Activated CD4-positive, alpha-beta T cell treated with anti-CD3 and anti-CD28 coated beads, Interleukin-10, Interleukin-2, amounts not matched to agents 100 ng/mL and 50 ng/mL, durations not matched to agents 16 hours and 8 hours (primary cell): ENCODE measurements at regions not wholly inside any gene's neighbourhood (a gene's known extent, or its start where the extent isn't known, plus 50 kb on each side); places are given as distances from the start of the nearest gene placed in this dataset.
"Not testable (repeated sequence)": the region's sequence is repeated elsewhere in the genome, so short reads cannot be mapped to it uniquely, and the experiment has no call there.

Source experiments
- DNase-seq: peaks from one replicate; pipeline ENCODE4 v3.0.0-alpha.2; 2020

- DNase-seq, result no peak
These were observed 228.0 kb upstream of the SLCO3A1 start for GRCh38 chr15:91625506-91625905.

GRCh38 chr15:91627473-91628278 is 225.8 kb upstream of the SLCO3A1 start:
- no peak for DNase-seq

GRCh38 chr15:91630090-91630489 is 223.4 kb upstream of the SLCO3A1 start:
- DNase-seq, result no peak

DNA sequence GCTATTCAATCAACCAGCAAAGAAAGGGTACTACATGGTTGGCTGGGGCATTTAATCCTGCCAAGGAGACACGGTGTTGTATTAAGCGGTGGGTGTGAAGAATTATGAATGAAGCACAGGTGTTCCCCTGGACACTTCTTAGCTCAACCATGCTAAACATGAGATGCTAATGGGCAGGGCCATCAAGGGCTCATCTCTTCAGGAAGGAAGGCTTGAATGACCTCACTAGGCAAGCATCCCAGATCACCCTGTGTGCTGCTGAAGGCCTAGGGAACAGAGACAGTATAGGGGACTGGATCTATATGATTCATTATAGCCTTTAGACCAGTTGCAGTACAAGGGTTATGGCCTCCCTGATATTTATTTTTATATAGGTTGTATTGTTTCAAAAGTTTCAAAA is 221.3 kb upstream of the SLCO3A1 start:
- DNase-seq, result no peak

DNA sequence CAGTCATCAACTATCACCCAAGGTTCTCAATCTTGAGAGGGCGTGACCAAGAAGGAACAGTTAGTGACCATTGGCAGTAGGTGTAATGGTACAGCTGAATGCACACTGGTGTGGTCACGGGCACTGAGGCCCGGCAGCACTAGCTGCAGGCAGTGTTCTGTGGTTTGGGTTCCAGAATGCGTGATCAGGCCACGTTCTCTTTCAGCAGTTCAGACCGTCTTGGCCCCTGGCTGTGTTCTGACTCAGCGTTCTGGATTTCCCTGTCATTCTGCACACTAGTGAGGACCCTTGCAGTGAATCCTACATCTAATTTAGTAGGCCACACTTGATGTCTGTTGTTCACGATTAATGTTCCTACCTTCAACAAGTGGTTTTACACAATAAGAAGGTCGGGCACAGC is 220.5 kb upstream of the SLCO3A1 start:
- DNase-seq, result no peak

DNA sequence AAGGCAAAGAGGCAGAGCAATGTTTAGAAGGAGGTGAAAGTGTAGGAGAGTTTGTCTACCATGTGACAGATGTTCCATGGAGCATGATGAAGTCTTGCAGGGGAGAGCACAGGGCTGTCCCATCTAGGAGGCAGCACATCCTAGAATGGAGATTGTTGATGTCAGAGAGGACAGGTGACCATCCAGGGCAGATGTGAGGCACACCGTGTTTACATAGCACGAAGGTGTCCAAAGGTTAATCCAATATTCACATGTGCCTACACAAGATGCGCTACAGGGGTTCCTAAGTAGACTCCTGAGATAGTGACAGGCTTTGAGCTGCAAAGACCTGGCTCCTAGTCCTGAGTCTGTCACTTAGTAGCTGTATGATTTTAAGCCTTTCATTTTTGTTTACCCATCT is 219.3 kb upstream of the SLCO3A1 start:
- no peak for DNase-seq

GRCh38 chr15:91635080-91635479 is 218.4 kb upstream of the SLCO3A1 start:
- no peak for DNase-seq

DNA sequence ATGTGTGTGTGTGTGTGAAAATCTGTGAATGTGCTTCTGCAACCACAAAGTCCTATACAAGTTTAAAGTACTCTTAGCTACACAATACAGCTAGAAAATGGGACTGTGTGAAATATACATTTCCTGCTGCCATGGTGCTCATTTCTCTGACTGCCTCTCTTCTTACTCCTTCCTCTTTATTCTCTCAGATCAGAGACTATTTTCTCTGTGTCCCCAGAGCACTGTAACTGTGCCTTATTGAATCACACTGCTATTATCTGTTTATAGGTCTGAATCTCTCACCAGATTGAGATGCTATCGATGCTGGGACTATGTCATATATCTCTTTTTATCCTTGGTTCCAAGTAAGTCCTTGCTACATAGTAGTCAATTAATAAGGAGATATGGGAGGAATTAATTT is 217.9 kb upstream of the SLCO3A1 start:
- DNase-seq, result no peak

DNA sequence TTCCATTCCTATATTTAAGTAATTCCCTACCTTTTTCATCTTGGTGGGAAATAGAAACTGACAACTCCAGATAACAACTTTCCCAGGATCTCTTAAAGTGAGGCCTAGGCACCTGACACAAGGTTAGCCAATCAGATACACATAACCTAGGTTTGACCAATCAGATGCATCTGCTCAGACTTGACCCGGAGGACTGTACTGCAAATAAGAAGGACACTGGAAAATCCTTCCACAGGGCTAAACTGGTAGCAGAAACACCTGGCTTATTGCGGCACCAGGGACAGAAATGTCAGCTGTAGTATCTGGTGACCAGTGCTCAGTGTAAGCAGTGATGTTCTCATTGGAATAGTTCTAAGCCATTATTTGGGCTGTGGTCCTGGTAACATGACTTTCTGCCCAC is 204.5 kb upstream of the SLCO3A1 start:
- no peak for DNase-seq

DNA sequence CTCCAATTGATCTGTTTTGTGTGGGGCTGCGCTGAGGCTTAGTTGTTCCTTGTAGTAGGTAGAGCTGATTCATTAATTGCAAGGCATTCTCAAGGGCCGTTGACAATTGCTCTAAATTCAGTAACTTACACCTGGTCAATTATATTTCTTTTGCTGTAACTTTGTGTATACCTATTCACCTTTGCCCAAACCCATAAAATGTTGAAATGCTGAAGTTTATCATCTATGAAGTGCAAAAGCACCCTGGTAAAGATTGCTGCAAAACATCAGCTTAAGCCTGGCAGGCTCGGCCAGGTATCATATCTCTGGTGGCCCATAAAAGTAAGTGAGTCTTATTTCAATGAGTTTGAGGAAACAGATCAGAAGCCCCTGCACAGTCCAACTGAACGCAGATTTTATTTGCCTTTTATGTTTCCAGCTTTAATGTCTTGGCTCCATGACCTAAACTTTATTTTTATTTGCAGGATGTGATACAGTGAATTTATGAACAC is 203.6 kb upstream of the SLCO3A1 start:
- DNase-seq, result no peak

DNA sequence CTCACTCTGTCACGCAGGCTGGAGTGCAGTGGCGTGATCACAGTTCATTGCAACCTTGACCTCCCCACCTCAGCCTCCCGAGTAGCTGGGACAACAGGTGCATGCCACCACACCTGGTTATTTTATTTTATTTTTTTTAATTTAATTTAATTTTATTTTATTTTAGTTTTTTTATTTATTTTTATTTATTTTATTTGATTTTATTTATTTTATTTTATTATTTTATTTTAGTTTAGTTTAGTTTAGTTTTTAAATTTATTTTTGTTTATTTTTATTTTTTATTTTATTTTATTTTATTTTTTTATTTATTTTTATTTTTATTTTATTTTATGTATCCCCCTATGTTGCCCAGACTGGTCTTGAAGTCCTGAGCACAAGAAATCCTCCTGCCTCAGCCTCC is 202.3 kb upstream of the SLCO3A1 start:
- no peak for DNase-seq

DNA sequence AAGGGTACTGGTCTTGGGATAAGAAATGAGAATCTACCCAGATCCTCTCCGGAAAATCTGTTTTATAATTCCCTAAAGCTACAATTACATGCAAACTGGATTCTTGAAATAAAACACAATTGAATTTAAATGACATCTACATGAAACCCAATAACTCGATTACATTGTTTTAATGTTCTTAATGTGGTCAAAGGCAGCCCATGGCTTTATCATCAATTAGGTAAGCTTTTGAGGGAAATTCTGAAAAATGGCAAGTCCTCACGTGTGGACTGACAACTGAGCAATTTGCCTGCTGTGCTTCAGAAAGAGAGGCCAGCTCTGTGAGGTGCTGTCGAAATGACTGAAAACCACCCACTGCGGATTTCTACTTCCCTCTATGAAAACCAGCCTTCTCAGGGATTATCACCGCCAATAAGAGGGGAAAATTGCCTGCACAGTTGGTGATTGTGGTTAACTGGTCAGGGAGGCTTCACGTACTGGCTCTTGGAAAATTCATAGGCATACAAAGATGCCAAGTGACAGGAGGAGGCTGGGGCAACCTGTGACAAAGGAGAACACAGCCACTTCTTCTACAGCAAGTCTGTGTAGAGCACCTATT is 200.8 kb upstream of the SLCO3A1 start:
- DNase-seq, result no peak

- not testable (repeated sequence) for DNase-seq
These were observed 197.8 kb upstream of the SLCO3A1 start for GRCh38 chr15:91655563-91656290.

- DNase-seq, result no peak
These were observed 193.3 kb upstream of the SLCO3A1 start for GRCh38 chr15:91660174-91660649.

DNA sequence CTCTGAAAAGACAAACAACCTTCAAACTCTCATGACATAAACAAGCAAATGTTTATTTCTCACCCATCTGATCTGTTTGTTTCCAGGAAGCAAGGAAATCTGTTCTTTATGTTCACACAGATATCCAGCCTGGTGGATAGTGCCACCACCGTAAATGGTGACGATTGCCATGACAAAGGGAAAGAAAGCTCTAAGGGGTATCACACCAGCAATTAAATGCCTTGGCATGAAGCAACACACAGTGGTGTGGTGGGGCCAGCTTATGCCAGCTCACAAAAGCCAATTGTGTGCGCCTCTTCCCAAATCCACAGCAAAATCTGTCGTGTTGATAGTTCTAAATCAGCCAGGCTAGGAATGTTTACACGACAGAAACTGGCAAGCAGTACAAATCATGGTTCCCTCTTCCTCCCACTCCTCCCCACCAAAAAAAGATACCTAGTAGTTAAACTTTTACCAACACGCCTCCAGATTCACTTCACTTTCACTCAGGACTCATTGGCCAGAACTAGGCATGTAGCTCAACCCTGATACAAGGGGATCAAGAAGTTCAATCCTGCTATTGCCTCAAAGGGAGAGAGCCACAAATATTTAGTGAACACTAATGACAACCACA is 189.2 kb upstream of the SLCO3A1 start:
- DNase-seq, result no peak

GRCh38 chr15:91665212-91665611 is 188.3 kb upstream of the SLCO3A1 start:
- DNase-seq, result no peak

DNA sequence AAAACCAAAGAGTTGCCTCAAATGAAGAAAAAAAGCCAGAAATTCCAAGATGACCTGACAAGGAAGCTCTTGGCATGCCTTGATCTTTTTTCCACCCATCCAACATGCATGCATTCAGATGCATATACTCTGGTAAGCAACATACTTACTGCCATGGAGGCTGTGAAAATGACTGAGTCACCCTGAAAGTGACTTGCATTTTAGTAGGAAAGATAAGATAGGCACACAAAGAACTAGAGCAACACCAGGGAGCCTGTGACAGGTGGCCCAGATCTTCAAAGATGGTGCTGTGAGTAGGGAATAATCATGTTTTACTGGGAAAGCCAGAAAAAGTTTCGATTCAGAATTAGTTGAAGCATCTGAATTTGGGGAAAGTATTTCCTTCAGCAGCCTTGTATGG is 185.1 kb upstream of the SLCO3A1 start:
- no peak for DNase-seq

DNA sequence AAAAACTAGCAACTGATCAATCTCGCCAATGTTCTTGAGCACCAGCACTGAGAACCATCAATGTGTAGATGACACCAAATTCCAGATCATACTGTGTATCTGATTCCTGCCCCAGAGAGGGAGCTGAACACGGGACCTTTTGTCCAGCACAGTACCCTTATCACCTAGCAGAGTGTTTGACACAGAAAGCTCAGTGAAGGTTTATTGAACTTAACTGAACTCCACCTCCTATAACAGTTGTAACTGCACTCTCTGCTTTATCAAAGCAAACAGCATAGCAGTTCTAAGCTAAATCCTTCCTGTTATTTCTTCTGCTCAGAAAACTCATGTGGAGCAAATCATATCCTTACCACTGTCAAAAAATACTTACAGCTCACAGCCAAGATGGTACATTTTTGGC is 183.4 kb upstream of the SLCO3A1 start:
- no peak for DNase-seq

- DNase-seq, result no peak
These were observed 175.5 kb upstream of the SLCO3A1 start for GRCh38 chr15:91678003-91678402.

GRCh38 chr15:91679447-91679846 is 174.1 kb upstream of the SLCO3A1 start:
- DNase-seq, result no peak

GRCh38 chr15:91685436-91685835 is 168.1 kb upstream of the SLCO3A1 start:
- no peak for DNase-seq

GRCh38 chr15:91688811-91689210 is 164.7 kb upstream of the SLCO3A1 start:
- DNase-seq, result no peak

DNA sequence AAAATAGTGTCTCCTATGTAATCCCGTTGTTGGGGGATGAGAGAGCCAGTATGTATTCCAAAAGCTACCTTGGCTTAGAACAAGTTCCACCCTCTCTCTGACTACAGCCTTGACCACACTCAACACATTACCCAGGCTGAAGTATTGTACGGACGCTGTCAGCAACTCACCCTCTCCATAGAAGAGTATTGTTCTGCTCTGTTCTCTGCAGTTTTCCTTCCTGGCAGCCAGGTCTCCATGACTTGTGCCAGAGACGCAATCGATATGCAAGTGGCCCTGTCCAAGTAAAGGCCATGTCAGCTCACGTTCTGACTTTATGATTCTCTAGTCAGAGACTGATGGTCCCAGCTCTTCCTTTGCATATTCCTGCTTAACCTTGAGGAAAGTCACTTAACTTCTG is 164.1 kb upstream of the SLCO3A1 start:
- DNase-seq, result no peak
